ENCODE measurements at regions not wholly inside any gene's neighbourhood (a gene's known extent, or its start where the extent isn't known, plus 50 kb on each side); places are given as distances from the start of the nearest gene placed in this dataset.

DNA sequence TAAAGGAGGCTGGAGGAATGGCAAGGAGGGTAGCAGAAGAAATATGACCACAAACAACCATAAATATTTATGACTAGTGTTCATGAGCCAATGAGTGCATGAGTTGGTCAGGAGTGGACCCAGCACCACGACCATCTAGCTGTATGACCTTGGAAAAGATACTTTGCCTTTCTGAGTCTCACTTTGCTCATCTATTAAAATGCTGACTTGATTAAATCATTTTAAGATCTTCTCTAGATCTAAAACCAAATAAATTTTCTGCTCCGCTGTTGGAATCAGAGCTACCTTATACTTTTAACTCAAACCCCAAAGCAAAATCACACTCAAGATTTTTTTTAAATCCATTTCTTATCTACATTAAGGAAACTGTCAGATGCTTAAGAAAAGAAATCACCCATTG lies 207.0 kb downstream of the GPAM start:
- Histone ChIP-seq H3K9me1 (ENCODE audit: insufficient read depth, low read length) (no peaks in the 10 kb centered on the region), H3K4me1 (ENCODE audit: control insufficient read depth, insufficient read depth, low read length) (no peaks in the 10 kb centered on the region), H3K14ac (replicated peaks; ENCODE audit: low read depth, low read length) (no peak overlapping the region), H2AFZ (replicated peaks; ENCODE audit: low read length, poor library complexity) (no peak overlapping the region), H3K4me3 (ENCODE audit: insufficient read depth, low read depth, low read length) (no peak overlapping the region), H3K9ac (ENCODE audit: low read depth, low read length) (no peak overlapping the region), H3K4ac (ENCODE audit: low read depth, low read length) (no peak overlapping the region), H4K20me1 (ENCODE audit: insufficient read depth, low read length) (no peaks in the 10 kb centered on the region), H3K4me2 (ENCODE audit: low read depth, low read length) (no peak overlapping the region), H3K27me3 (ENCODE audit: control insufficient read depth, insufficient read depth, low read length) (no peaks in the 10 kb centered on the region), H2BK15ac (ENCODE audit: low read depth, low read length) (no peak overlapping the region), H4K91ac (ENCODE audit: insufficient read depth, low read depth, low read length) (no peak overlapping the region), H3K79me1 (ENCODE audit: low read depth in 1 of 2, low read length in 2 of 2) (no peaks in the 10 kb centered on the region), H3K18ac (ENCODE audit: low read depth, low read length) (no peak overlapping the region), H3K9me3 (ENCODE audit: control insufficient read depth, insufficient read depth, low read length) (peaks cover 14% of the 10 kb centered on the region), H2AK9ac (replicated peaks; ENCODE audit: low read depth, low read length, poor library complexity) (no peak overlapping the region), H3K23ac (ENCODE audit: low read depth, low read length) (no peak overlapping the region), H2AK5ac (ENCODE audit: low read depth, low read length) (no peak overlapping the region), H2BK20ac (ENCODE audit: low read depth, low read length) (no peak overlapping the region), H3K27ac (ENCODE audit: insufficient read depth, low read length) (no peak overlapping the region), H4K5ac (ENCODE audit: low read depth, low read length) (no peak overlapping the region), H2BK5ac (ENCODE audit: low read depth, low read length, poor library complexity, severe bottlenecking) (no peak overlapping the region), H2BK120ac (ENCODE audit: low read depth, low read length) (no peak overlapping the region), H3K36me3 (ENCODE audit: control insufficient read depth, insufficient read depth, low read length) (no peaks in the 10 kb centered on the region), H3K56ac (ENCODE audit: extremely low read depth, insufficient read depth, low read length) (no peak overlapping the region), H4K8ac (ENCODE audit: low read depth in 2 of 2, low read length in 2 of 2) (no peak overlapping the region)
- ChIA-PET POLR2A (ENCODE audit: unreplicated experiment) (no interaction called here), CTCF (no interaction called here)
- DNase-seq (no peak), ATAC-seq (ENCODE audit: low read depth) (no peak)
- intact Hi-C loops (cut with micrococcal nuclease), result no loop called here
- TF ChIP-seq, protein P1, sequence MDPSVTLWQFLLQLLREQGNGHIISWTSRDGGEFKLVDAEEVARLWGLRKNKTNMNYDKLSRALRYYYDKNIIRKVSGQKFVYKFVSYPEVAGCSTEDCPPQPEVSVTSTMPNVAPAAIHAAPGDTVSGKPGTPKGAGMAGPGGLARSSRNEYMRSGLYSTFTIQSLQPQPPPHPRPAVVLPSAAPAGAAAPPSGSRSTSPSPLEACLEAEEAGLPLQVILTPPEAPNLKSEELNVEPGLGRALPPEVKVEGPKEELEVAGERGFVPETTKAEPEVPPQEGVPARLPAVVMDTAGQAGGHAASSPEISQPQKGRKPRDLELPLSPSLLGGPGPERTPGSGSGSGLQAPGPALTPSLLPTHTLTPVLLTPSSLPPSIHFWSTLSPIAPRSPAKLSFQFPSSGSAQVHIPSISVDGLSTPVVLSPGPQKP (IDR thresholded peaks at IDR 0.05; ENCODE audit: borderline replicate concordance, low read depth, low read length), result no peak
- TF ChIP-seq CEBPB (IDR thresholded peaks at IDR 0.05; ENCODE audit: low read depth, low read length), result no peak
- TF ChIP-seq NFE2L2 (IDR thresholded peaks at IDR 0.05; ENCODE audit: low read depth, low read length), result no peak
- no peak for TF ChIP-seq MAFK (IDR thresholded peaks at IDR 0.05; ENCODE audit: low read depth, low read length)
- no peak for TF ChIP-seq FOS (IDR thresholded peaks at IDR 0.05; ENCODE audit: low read depth, low read length)
- TF ChIP-seq, protein P2, sequence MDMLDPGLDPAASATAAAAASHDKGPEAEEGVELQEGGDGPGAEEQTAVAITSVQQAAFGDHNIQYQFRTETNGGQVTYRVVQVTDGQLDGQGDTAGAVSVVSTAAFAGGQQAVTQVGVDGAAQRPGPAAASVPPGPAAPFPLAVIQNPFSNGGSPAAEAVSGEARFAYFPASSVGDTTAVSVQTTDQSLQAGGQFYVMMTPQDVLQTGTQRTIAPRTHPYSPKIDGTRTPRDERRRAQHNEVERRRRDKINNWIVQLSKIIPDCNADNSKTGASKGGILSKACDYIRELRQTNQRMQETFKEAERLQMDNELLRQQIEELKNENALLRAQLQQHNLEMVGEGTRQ (IDR thresholded peaks at IDR 0.05; ENCODE audit: low read depth, low read length), result no peak
- no peak for TF ChIP-seq MXI1 (IDR thresholded peaks at IDR 0.05; ENCODE audit: borderline replicate concordance, low read depth, low read length)
- TF ChIP-seq RFX5 (IDR thresholded peaks at IDR 0.05; ENCODE audit: low read depth, low read length), result no peak
- no peak for TF ChIP-seq RCOR1 (IDR thresholded peaks at IDR 0.05; ENCODE audit: insufficient replicate concordance, low read length)
- no peak for TF ChIP-seq CHD1 (IDR thresholded peaks at IDR 0.05; ENCODE audit: low read depth, low read length)
- in situ Hi-C loops (cut with MboI; ENCODE audit: low sequenced_read_pairs), result no loop called here
- no CpG with 5 or more reads among the region's 2 CpGs for WGBS, 2 experiments (ENCODE audit: extremely low coverage in 2 of 2, insufficient read length in 1 of 2)
- dilution Hi-C loops (cut with HindIII; ENCODE audit: low sequenced_read_pairs, unreplicated experiment), result no loop called here
- no TSS peak for BruUV-seq (replicated peaks)
